Neural progenitor cell (in vitro differentiated cells): ENCODE measurements at regions not wholly inside any gene's neighbourhood (a gene's known extent, or its start where the extent isn't known, plus 50 kb on each side); places are given as distances from the start of the nearest gene placed in this dataset.

Experiments used
- DNase-seq: peaks from one replicate; pipeline ENCODE4 v3.0.0-alpha.2; 2016; ENCODE audit warnings: low spot score
- H2AFZ ChIP-seq: fragments of 200-600 bp; sonication (generic); replicated peaks from 2 replicates; pipeline ENCODE4 v1.6.1; 2016; ENCODE audit warnings: antibody characterized with exemption
- H3F3A ChIP-seq: fragments of 200-600 bp; sonication (generic); 2 replicates; pipeline ENCODE4 v1.6.1; 2016; ENCODE audit warnings: antibody characterized with exemption, low read depth
- H3K27ac ChIP-seq: fragments of 200-600 bp; sonication (generic); 2 replicates; pipeline ENCODE4 v1.5.1; 2016; ENCODE audit warnings: mild to moderate bottlenecking
- H3K27me3 ChIP-seq: fragments of 200-600 bp; sonication (generic); 2 replicates; pipeline ENCODE4 v1.6.1; 2016; ENCODE audit warnings: mild to moderate bottlenecking, moderate library complexity
- H3K36me3 ChIP-seq: fragments of 200-600 bp; sonication (generic); 2 replicates; pipeline ENCODE4 v1.5.1; 2016
- H3K4me1 ChIP-seq: fragments of 200-600 bp; sonication (generic); 2 replicates; pipeline ENCODE4 v1.6.1; 2016; ENCODE audit warnings: mixed run types
- H3K4me2 ChIP-seq: fragments of 200-600 bp; sonication (generic); 2 replicates; pipeline ENCODE4 v1.6.1; 2016
- H3K4me3 ChIP-seq: fragments of 200-600 bp; sonication (generic); 2 replicates; pipeline ENCODE4 v1.5.1; 2016
- H3K79me2 ChIP-seq: fragments of 200-600 bp; sonication (generic); 2 replicates; pipeline ENCODE4 v1.6.1; 2016; ENCODE audit warnings: low read depth
- H3K9ac ChIP-seq: fragments of 200-600 bp; sonication (generic); 2 replicates; pipeline ENCODE4 v1.6.1; 2016
- H3K9me3 ChIP-seq: fragments of 200-600 bp; sonication (generic); 2 replicates; pipeline ENCODE4 v1.5.1; 2016; ENCODE audit warnings: low read depth
- H4K20me1 ChIP-seq: fragments of 200-600 bp; sonication (generic); 2 replicates; pipeline ENCODE4 v1.6.1; 2016; ENCODE audit warnings: low read depth
- H3K27ac Mint-ChIP-seq: 3 replicates; pipeline ENCODE4 v1.8.0; 2021; ENCODE audit warnings: mixed read lengths
- H3K27me3 Mint-ChIP-seq: 2 replicates; pipeline ENCODE4 v1.8.0; 2022; ENCODE audit warnings: low read depth, mild to moderate bottlenecking, inconsistent platforms, moderate library complexity, mixed read lengths; ENCODE audit not compliant: insufficient read depth
- H3K36me3 Mint-ChIP-seq: 3 replicates; pipeline ENCODE4 v1.8.0; 2021; ENCODE audit warnings: mixed read lengths
- H3K4me1 Mint-ChIP-seq: 3 replicates; pipeline ENCODE4 v1.8.0; 2021; ENCODE audit warnings: mixed read lengths
- H3K4me3 Mint-ChIP-seq: 3 replicates; pipeline ENCODE4 v1.8.0; 2021; ENCODE audit warnings: mild to moderate bottlenecking, moderate library complexity, mixed read lengths
- H3K9me3 Mint-ChIP-seq: 3 replicates; pipeline ENCODE4 v1.8.0; 2020; ENCODE audit warnings: mixed read lengths
- EZH2 ChIP-seq: fragments of 200-600 bp; sonication (generic); IDR thresholded peaks from 2 replicates; pipeline ENCODE4 v1.6.1; 2017; ENCODE audit warnings: antibody characterized with exemption, mild to moderate bottlenecking, moderate library complexity
- EZH2phosphoT487 ChIP-seq: fragments of 200-600 bp; sonication (generic); IDR thresholded peaks from 2 replicates; pipeline ENCODE4 v1.6.1; 2017; ENCODE audit warnings: antibody characterized with exemption
- TF ChIP-seq, protein P1 (sequence below): fragments of 200-600 bp; sonication (generic); IDR thresholded peaks from 2 replicates; pipeline ENCODE4 v1.5.1; 2017; ENCODE audit warnings: antibody characterized with exemption, mild to moderate bottlenecking

DNA sequence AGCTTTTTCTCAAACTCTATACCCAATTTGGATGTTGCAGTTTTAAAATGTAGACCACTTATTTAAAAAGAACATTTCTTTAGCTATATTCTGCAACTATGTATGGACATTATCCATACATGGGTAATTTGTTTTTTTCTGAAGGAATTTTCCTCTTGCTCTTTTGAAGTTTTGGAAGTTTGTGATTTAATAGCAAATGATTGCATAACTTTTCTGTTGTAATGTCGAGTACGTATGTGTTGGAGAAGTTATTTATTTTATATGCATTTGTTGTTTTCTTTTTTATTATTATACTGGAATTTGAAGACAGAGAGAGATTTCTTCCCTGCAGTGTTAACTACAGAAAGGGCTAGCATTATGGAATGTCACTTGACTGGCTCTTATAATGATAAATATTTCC is 207.7 kb upstream of the FANCL start:
- TF ChIP-seq, protein P1, sequence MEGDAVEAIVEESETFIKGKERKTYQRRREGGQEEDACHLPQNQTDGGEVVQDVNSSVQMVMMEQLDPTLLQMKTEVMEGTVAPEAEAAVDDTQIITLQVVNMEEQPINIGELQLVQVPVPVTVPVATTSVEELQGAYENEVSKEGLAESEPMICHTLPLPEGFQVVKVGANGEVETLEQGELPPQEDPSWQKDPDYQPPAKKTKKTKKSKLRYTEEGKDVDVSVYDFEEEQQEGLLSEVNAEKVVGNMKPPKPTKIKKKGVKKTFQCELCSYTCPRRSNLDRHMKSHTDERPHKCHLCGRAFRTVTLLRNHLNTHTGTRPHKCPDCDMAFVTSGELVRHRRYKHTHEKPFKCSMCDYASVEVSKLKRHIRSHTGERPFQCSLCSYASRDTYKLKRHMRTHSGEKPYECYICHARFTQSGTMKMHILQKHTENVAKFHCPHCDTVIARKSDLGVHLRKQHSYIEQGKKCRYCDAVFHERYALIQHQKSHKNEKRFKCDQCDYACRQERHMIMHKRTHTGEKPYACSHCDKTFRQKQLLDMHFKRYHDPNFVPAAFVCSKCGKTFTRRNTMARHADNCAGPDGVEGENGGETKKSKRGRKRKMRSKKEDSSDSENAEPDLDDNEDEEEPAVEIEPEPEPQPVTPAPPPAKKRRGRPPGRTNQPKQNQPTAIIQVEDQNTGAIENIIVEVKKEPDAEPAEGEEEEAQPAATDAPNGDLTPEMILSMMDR, result no peak
- TF ChIP-seq EZH2, result no peak
- no peak for TF ChIP-seq EZH2phosphoT487
- no peak overlapping the region for H3K27ac ChIP-seq
- no peak for DNase-seq
- no peak overlapping the region for H3K4me3 Mint-ChIP-seq
- no peak overlapping the region for H3K4me3 ChIP-seq
- no peaks in the 10 kb centered on the region for H3K9me3 ChIP-seq
- no peaks in the 10 kb centered on the region for H3F3A ChIP-seq
- no peaks in the 10 kb centered on the region for H3K36me3 Mint-ChIP-seq
- H3K9ac ChIP-seq, result no peak overlapping the region
- no peak overlapping the region for H3K27ac Mint-ChIP-seq
- no peak overlapping the region for H2AFZ ChIP-seq
- no peaks in the 10 kb centered on the region for H3K36me3 ChIP-seq
- peaks cover 7% of the 10 kb centered on the region for H3K4me1 ChIP-seq
- no peaks in the 10 kb centered on the region for H3K79me2 ChIP-seq
- H3K4me2 ChIP-seq, result no peak overlapping the region
- no peaks in the 10 kb centered on the region for H3K27me3 ChIP-seq
- H4K20me1 ChIP-seq, result no peaks in the 10 kb centered on the region
- H3K27me3 Mint-ChIP-seq, result no peaks in the 10 kb centered on the region
- peaks cover 13% of the 10 kb centered on the region for H3K4me1 Mint-ChIP-seq
- no peaks in the 10 kb centered on the region for H3K9me3 Mint-ChIP-seq

DNA sequence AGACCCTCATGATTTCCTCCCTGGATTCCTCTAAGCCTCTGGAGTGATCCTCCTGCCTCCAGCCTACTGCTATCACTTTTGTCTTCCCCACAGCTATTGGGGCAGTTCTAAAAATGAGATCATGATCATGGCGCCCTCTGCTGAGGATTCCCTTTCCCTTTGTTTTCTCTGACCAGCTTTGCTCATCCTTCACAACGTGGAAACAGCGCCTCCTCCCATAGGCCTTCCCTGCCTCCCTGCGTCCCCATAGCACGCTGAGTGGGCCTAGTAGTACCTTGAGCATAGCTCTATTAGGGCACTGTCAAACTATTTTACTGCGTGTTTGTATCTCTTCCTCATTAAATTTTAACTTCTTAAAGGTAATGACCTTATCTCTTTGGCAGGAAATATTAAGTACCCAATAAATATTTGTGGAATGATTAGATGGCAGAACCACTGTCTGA is 207.0 kb upstream of the FANCL start:
- H2AFZ ChIP-seq, result peak overlapping the region; percentile 80

DNA sequence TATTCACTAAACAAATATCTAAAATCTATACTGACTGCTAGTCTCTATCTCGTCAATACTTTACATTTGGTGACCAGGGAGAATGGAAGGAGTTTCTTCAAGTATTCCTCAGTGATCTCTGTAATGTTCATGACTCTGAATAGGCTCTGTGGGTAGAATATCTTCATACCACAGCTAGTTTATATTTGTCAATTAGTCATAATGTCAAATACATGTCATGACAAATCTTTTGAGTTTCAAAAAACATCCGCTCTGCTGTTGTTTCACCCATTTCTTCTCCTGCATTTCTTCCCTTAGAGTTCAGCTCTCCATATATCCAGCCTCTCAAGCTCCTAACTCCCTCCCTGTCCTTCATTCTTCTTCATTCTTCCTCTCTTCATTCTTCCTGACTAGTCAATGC is 206.5 kb upstream of the FANCL start:
- TF ChIP-seq EZH2phosphoT487 (no peak), EZH2 (no peak)
- TF ChIP-seq, protein P1, result no peak
- no peak overlapping the region for H3K4me3 ChIP-seq
- H4K20me1 ChIP-seq, result no peaks in the 10 kb centered on the region
- H3K9ac ChIP-seq, result no peak overlapping the region
- H3F3A ChIP-seq, result no peaks in the 10 kb centered on the region
- Mint-ChIP-seq H3K27ac (peak overlapping the region; percentile 2), H3K4me3 (no peak overlapping the region), H3K9me3 (no peaks in the 10 kb centered on the region), H3K27me3 (no peaks in the 10 kb centered on the region), H3K4me1 (peaks cover 13% of the 10 kb centered on the region), H3K36me3 (no peaks in the 10 kb centered on the region)
- no peak overlapping the region for H3K27ac ChIP-seq
- DNase-seq, result no peak
- H3K36me3 ChIP-seq, result no peaks in the 10 kb centered on the region
- H3K4me1 ChIP-seq, result peaks cover 7% of the 10 kb centered on the region
- H3K9me3 ChIP-seq, result no peaks in the 10 kb centered on the region
- H3K27me3 ChIP-seq, result no peaks in the 10 kb centered on the region
- H3K4me2 ChIP-seq, result no peak overlapping the region
- H2AFZ ChIP-seq, result peak overlapping the region; percentile 80
- no peaks in the 10 kb centered on the region for H3K79me2 ChIP-seq

More for the DNA sequence above, 207.0 kb upstream of the FANCL start:
- Mint-ChIP-seq H3K4me1 (peaks cover 13% of the 10 kb centered on the region), H3K27ac (peak overlapping the region; percentile 2), H3K4me3 (no peak overlapping the region), H3K9me3 (no peaks in the 10 kb centered on the region), H3K36me3 (no peaks in the 10 kb centered on the region), H3K27me3 (no peaks in the 10 kb centered on the region)
- no peaks in the 10 kb centered on the region for H3K9me3 ChIP-seq
- no peaks in the 10 kb centered on the region for H4K20me1 ChIP-seq
- no peaks in the 10 kb centered on the region for H3K36me3 ChIP-seq
- no peak overlapping the region for H3K9ac ChIP-seq
- H3K27me3 ChIP-seq, result no peaks in the 10 kb centered on the region
- TF ChIP-seq EZH2 (no peak), EZH2phosphoT487 (no peak)
- TF ChIP-seq, protein P1, result peak; percentile 86
- peak; percentile 89 for DNase-seq
- H3K79me2 ChIP-seq, result no peaks in the 10 kb centered on the region
- no peaks in the 10 kb centered on the region for H3F3A ChIP-seq
- no peak overlapping the region for H3K4me2 ChIP-seq
- no peak overlapping the region for H3K4me3 ChIP-seq
- H3K27ac ChIP-seq, result no peak overlapping the region
- peaks cover 7% of the 10 kb centered on the region for H3K4me1 ChIP-seq
